ENCODE measurements at regions not wholly inside any gene's neighbourhood (a gene's known extent, or its start where the extent isn't known, plus 50 kb on each side); places are given as distances from the start of the nearest gene placed in this dataset.

DNA sequence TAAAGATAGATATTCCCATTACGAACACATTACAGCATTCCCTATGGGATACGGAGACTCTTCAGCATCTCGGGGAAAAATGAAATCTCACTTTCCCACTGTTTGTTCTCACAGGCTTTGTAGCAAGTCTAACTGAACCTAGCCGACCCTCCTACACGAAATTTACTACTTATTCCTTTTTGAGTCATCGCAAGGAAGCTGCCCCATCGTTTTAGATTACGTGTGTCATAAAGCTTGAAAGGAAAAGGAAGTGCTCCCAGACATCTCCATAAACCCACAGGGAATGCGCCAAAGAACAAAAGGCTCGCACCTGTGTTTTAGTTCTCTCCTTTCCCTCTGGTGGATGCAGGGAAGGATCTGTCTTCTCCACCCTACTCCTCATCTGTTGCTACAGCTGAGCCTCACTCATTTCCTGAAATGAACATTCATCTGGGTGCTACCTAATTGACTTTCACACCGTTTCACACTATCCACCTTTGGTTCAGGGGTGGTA lies 76.2 kb upstream of the STK39 start:
- TF ChIP-seq CTCF (IDR thresholded peaks at IDR 0.05) = no peak
- no peak for TF ChIP-seq POLR2A (IDR thresholded peaks at IDR 0.05)
- TF ChIP-seq POLR2AphosphoS5 (IDR thresholded peaks at IDR 0.05) = no peak

All from breast epithelium (tissue), 3 donors.